H9 (cell line): ENCODE measurements at regions not wholly inside any gene's neighbourhood (a gene's known extent, or its start where the extent isn't known, plus 50 kb on each side); places are given as distances from the start of the nearest gene placed in this dataset.

Source experiments
- DNase-seq: peaks from one replicate; pipeline ENCODE4 v3.0.0-alpha.2; 2017
- H2AFZ ChIP-seq: one replicate; pipeline ENCODE4 v1.6.1; 2013; ENCODE audit warnings: mild to moderate bottlenecking, low read length, control low read depth, moderate library complexity
- H2AK5ac ChIP-seq: 2 replicates; pipeline ENCODE4 v1.6.1; 2013; ENCODE audit warnings: low read length, control low read depth, mixed read lengths; ENCODE audit not compliant: insufficient read length
- H2BK120ac ChIP-seq: one replicate; pipeline ENCODE4 v1.6.1; 2013; ENCODE audit warnings: low read depth, mild to moderate bottlenecking, low read length, control low read depth, inconsistent platforms; ENCODE audit not compliant: poor library complexity, severe bottlenecking
- H2BK12ac ChIP-seq: 2 replicates; pipeline ENCODE4 v1.6.1; 2013; ENCODE audit warnings: low read length, control low read depth, mixed read lengths, low read depth; ENCODE audit not compliant: insufficient read length
- H2BK15ac ChIP-seq: 2 replicates; pipeline ENCODE4 v1.6.1; 2013; ENCODE audit warnings: low read depth, low read length, control low read depth
- H2BK20ac ChIP-seq: one replicate; pipeline ENCODE4 v1.6.1; 2013; ENCODE audit warnings: low read depth, mild to moderate bottlenecking, low read length, control low read depth, inconsistent platforms; ENCODE audit not compliant: poor library complexity, severe bottlenecking
- H2BK5ac ChIP-seq: 2 replicates; pipeline ENCODE4 v1.6.1; 2013; ENCODE audit warnings: low read length, control low read depth, mixed read lengths; ENCODE audit not compliant: insufficient read length
- H3K14ac ChIP-seq: 2 replicates; pipeline ENCODE4 v1.6.1; 2013; ENCODE audit warnings: low read length, control low read depth; ENCODE audit not compliant: insufficient read depth
- H3K18ac ChIP-seq: 2 replicates; pipeline ENCODE4 v1.6.1; 2013; ENCODE audit warnings: low read depth, mild to moderate bottlenecking, mixed read lengths, low read length, control low read depth; ENCODE audit not compliant: insufficient read length
- H3K23ac ChIP-seq: 2 replicates; pipeline ENCODE4 v1.6.1; 2013; ENCODE audit warnings: low read length, control low read depth, mixed read lengths, low read depth; ENCODE audit not compliant: insufficient read length
- H3K23me2 ChIP-seq: 2 replicates; pipeline ENCODE4 v1.6.1; 2013; ENCODE audit warnings: low read depth, mild to moderate bottlenecking, mixed read lengths, low read length, control low read depth; ENCODE audit not compliant: insufficient read length, poor library complexity, severe bottlenecking
- H3K27ac ChIP-seq: 2 replicates; pipeline ENCODE4 v1.5.1; 2013; ENCODE audit warnings: low read length, control low read depth, mixed read lengths, low read depth; ENCODE audit not compliant: insufficient read length
- H3K27me3 ChIP-seq: 2 replicates; pipeline ENCODE4 v1.6.1; 2013; ENCODE audit warnings: low read length, control low read depth, inconsistent platforms; ENCODE audit not compliant: insufficient read depth
- H3K4ac ChIP-seq: 2 replicates; pipeline ENCODE4 v1.6.1; 2013; ENCODE audit warnings: low read depth, mild to moderate bottlenecking, control low read depth, inconsistent platforms, low read length, moderate library complexity
- H3K4me1 ChIP-seq: 2 replicates; pipeline ENCODE4 v1.6.1; 2013; ENCODE audit warnings: low read length, control low read depth, inconsistent platforms; ENCODE audit not compliant: insufficient read depth
- H3K4me2 ChIP-seq: 2 replicates; pipeline ENCODE4 v1.6.1; 2013; ENCODE audit warnings: low read length, control low read depth, mixed read lengths; ENCODE audit not compliant: insufficient read length, insufficient read depth
- H3K56ac ChIP-seq: 2 replicates; pipeline ENCODE4 v1.6.1; 2013; ENCODE audit warnings: low read depth, mild to moderate bottlenecking, mixed read lengths, low read length, control low read depth; ENCODE audit not compliant: insufficient read length
- H3K79me1 ChIP-seq: 2 replicates; pipeline ENCODE4 v1.6.1; 2013; ENCODE audit warnings: low read depth, mild to moderate bottlenecking, moderate library complexity, low read length, control low read depth, inconsistent platforms; ENCODE audit not compliant: insufficient read depth, poor library complexity, severe bottlenecking
- H3K79me2 ChIP-seq: 2 replicates; pipeline ENCODE4 v1.6.1; 2013; ENCODE audit warnings: low read length, control low read depth, inconsistent platforms; ENCODE audit not compliant: insufficient read depth
- H3K9ac ChIP-seq: 2 replicates; pipeline ENCODE4 v1.6.1; 2013; ENCODE audit warnings: low read length, control low read depth, mixed read lengths; ENCODE audit not compliant: insufficient read length; ENCODE audit errors: extremely low read depth
- H3K9me3 ChIP-seq: one replicate; pipeline ENCODE4 v1.6.1; 2013; ENCODE audit warnings: low read depth, low read length, inconsistent platforms; ENCODE audit not compliant: control insufficient read depth
- H3T11ph ChIP-seq: one replicate; pipeline ENCODE4 v1.6.1; 2013; ENCODE audit warnings: mild to moderate bottlenecking, low read length, control low read depth, inconsistent platforms
- H4K20me1 ChIP-seq: one replicate; pipeline ENCODE4 v1.6.1; 2013; ENCODE audit not compliant: control insufficient read depth, insufficient read length, insufficient read depth
- H4K5ac ChIP-seq: 2 replicates; pipeline ENCODE4 v1.6.1; 2013; ENCODE audit warnings: low read depth, mild to moderate bottlenecking, mixed read lengths, low read length, control low read depth; ENCODE audit not compliant: insufficient read length
- H4K8ac ChIP-seq: replicated peaks from 2 replicates; pipeline ENCODE4 v1.6.1; 2013; ENCODE audit warnings: low read length, control low read depth, mixed read lengths, low read depth; ENCODE audit not compliant: insufficient read length
- H4K91ac ChIP-seq: 2 replicates; pipeline ENCODE4 v1.6.1; 2013; ENCODE audit warnings: low read depth, mild to moderate bottlenecking, moderate library complexity, mixed read lengths, low read length, control low read depth; ENCODE audit not compliant: insufficient read length
- H3K27ac Mint-ChIP-seq, 3 experiments: 2 replicates in 2 of 3; 3 replicates in 1 of 3; pipeline ENCODE4 v1.8.0; 2020 to 2021; ENCODE audit warnings: mixed read lengths in 3 of 3, mild to moderate bottlenecking in 1 of 3, moderate library complexity in 1 of 3
- H3K27me3 Mint-ChIP-seq: 2 replicates; pipeline ENCODE4 v1.8.0; 2021; ENCODE audit warnings: low read depth, mild to moderate bottlenecking, moderate library complexity, mixed read lengths
- H3K36me3 Mint-ChIP-seq, 3 experiments: 2 replicates in 2 of 3; 3 replicates in 1 of 3; pipeline ENCODE4 v1.8.0; 2020 to 2021; ENCODE audit warnings: low read depth in 3 of 3, mixed read lengths in 3 of 3; ENCODE audit not compliant: insufficient read depth in 1 of 3
- H3K4me1 Mint-ChIP-seq, 2 experiments: 2 replicates each; pipeline ENCODE4 v1.8.0; 2020; ENCODE audit warnings: mixed read lengths in 2 of 2
- H3K4me3 Mint-ChIP-seq, 2 experiments: 2 replicates in 1 of 2; 3 replicates in 1 of 2; pipeline ENCODE4 v1.8.0; 2020 to 2021; ENCODE audit warnings: mild to moderate bottlenecking in 2 of 2, mixed read lengths in 2 of 2, moderate library complexity in 1 of 2
- H3K9me3 Mint-ChIP-seq, 2 experiments: 2 replicates in 1 of 2; 3 replicates in 1 of 2; pipeline ENCODE4 v1.8.0; 2020; ENCODE audit warnings: mild to moderate bottlenecking in 2 of 2, mixed read lengths in 2 of 2, moderate library complexity in 1 of 2
- WGBS: extraction: QIAGEN DNeasy Blood & Tissue Kit; methylation state at CpG from one replicate; pipeline ENCODE4 v1.1.7; 2013; ENCODE audit warnings: missing lambda C conversion rate, low lambda C conversion rate, mixed read lengths; ENCODE audit not compliant: insufficient read length; ENCODE audit errors: extremely low coverage; 5-methylcytosine and 5-hydroxymethylcytosine counted together
- TF ChIP-seq, protein P1 (sequence below): fragments of 200-600 bp; sonication (generic); conservative IDR thresholded peaks from 3 replicates; pipeline ENCODE4 v1.8.0; 2021; ENCODE audit warnings: antibody characterized with exemption, mild to moderate bottlenecking

DNA sequence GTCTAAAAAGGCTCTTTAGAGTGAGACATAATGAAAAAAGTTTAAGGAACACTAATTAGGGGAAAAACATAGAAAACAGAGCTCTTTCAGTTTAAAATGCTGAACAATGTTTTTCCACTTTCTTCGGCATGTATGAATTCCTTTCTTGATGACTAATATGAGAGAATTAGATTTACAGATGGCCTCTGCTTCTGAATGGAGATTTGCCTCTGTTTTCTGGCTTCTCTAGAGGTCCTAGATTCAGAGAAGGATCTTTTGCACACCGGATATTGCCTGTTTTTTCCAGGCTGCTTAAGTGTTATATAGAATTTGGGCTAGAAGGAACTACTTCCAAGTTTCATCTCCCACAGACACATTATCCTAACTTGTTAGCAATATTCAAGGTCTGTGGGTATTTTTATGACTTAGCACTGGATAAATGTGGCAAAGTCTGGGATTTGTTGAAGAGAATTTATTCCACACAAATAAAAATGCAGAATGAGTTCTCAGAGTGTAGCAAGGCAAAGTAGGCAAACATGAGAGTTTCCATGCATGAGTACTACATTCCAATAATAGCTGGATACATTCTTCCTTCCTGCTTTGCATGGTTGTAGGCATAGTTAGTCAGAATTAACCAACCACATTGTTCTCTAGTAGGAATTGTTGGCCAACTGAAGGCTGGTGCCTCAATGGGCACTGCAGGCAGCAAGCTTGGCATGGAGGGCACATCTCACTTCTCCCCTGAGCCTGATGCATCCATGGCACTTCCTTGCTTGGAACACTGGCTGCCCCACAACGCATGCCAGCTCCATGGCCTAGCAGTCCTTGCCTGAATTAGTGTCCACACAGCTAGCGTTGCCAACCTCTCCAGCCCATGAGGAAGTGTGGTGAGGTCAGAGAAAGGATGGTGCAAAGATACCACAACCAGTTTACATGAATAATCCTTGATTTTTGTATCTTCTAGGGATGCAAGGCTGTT is 224.2 kb downstream of the CLIC5 start:
- Histone ChIP-seq H3K4me2 (no peak overlapping the region), H3K4ac (no peak overlapping the region), H3K27ac (no peak overlapping the region), H4K20me1 (no peaks in the 10 kb centered on the region), H3K14ac (no peak overlapping the region), H2BK120ac (no peak overlapping the region), H2BK5ac (no peak overlapping the region), H3K9ac (no peak overlapping the region), H3K4me1 (no peaks in the 10 kb centered on the region), H3T11ph (no peak overlapping the region), H4K5ac (no peak overlapping the region), H3K23ac (no peak overlapping the region), H3K18ac (no peak overlapping the region), H3K79me1 (no peaks in the 10 kb centered on the region), H3K23me2 (no peaks in the 10 kb centered on the region), H2BK15ac (no peak overlapping the region), H3K79me2 (no peaks in the 10 kb centered on the region), H4K91ac (no peak overlapping the region), H2BK20ac (no peak overlapping the region), H4K8ac (no peak overlapping the region), H2AFZ (no peak overlapping the region), H3K56ac (no peak overlapping the region), H2BK12ac (no peak overlapping the region), H2AK5ac (no peak overlapping the region), H3K27me3 (no peaks in the 10 kb centered on the region), H3K9me3 (no peaks in the 10 kb centered on the region)
- Mint-ChIP-seq H3K4me3 (no peak overlapping the region), H3K9me3 (no peaks in the 10 kb centered on the region; a peak in 1 of 5 replicates), H3K27me3 (no peaks in the 10 kb centered on the region; the same call in 1 of the 2 replicates), H3K36me3 (no peaks in the 10 kb centered on the region), H3K4me1 (no peaks in the 10 kb centered on the region), H3K27ac (no peak overlapping the region; a peak in 1 of 7 replicates)
- WGBS, result no CpG with 5 or more reads among the region's 4 CpGs
- DNase-seq, result no peak
- TF ChIP-seq, protein P1, sequence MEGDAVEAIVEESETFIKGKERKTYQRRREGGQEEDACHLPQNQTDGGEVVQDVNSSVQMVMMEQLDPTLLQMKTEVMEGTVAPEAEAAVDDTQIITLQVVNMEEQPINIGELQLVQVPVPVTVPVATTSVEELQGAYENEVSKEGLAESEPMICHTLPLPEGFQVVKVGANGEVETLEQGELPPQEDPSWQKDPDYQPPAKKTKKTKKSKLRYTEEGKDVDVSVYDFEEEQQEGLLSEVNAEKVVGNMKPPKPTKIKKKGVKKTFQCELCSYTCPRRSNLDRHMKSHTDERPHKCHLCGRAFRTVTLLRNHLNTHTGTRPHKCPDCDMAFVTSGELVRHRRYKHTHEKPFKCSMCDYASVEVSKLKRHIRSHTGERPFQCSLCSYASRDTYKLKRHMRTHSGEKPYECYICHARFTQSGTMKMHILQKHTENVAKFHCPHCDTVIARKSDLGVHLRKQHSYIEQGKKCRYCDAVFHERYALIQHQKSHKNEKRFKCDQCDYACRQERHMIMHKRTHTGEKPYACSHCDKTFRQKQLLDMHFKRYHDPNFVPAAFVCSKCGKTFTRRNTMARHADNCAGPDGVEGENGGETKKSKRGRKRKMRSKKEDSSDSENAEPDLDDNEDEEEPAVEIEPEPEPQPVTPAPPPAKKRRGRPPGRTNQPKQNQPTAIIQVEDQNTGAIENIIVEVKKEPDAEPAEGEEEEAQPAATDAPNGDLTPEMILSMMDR, result no peak
